Panc1 (cell line): ENCODE measurements at regions not wholly inside any gene's neighbourhood (a gene's known extent, or its start where the extent isn't known, plus 50 kb on each side); places are given as distances from the start of the nearest gene placed in this dataset.
"Not testable (repeated sequence)": the region's sequence is repeated elsewhere in the genome, so short reads cannot be mapped to it uniquely, and the experiment has no call there.

Source experiments
- ATAC-seq: fragments of 200-7000 bp; cut with Tn5 transposase; 2 replicates; pipeline ENCODE4 v1.9.1; 2020; ENCODE audit warnings: mild to moderate bottlenecking, moderate library complexity
- BruUV-seq: library from RNA; stranded (reverse); fragments of 400-500 nt; replicated peaks from 2 replicates; lab custom pipeline; 2021; lab: Mats Ljungman, UMichigan
- CTCF ChIA-PET: fragments of 300-600 bp; sonication (Branson Sonifier 250); formaldehyde crosslinking; loops from one replicate; lab custom pipeline; 2022; ENCODE audit warnings: antibody characterized with exemption; lab: Charles Lee
- POLR2A ChIA-PET: fragments of 300-600 bp; sonication (Branson Sonifier 250); formaldehyde crosslinking; loops from one replicate; lab custom pipeline; 2022; ENCODE audit warnings: antibody characterized with exemption; lab: Charles Lee
- DNase-seq: peaks from one replicate; pipeline ENCODE4 v3.0.0-alpha.2; 2010; ENCODE audit warnings: low read depth, low spot score
- H3K27ac ChIP-seq: 2 replicates; pipeline ENCODE4 v1.5.1; 2011; ENCODE audit warnings: mild to moderate bottlenecking, low read length, inconsistent platforms
- H3K27me3 ChIP-seq: fragments of 200-500 bp; sonication (Bioruptor generic); 2 replicates; pipeline ENCODE4 v1.6.0; 2014; ENCODE audit warnings: low read length, inconsistent platforms; ENCODE audit not compliant: control insufficient read depth, insufficient read depth
- H3K36me3 ChIP-seq: fragments of 200-500 bp; sonication (Bioruptor generic); 2 replicates; pipeline ENCODE4 v1.5.1; 2014; ENCODE audit warnings: inconsistent platforms, mild to moderate bottlenecking, low read length, moderate library complexity; ENCODE audit not compliant: control insufficient read depth, insufficient read depth
- H3K4me1 ChIP-seq: 2 replicates; pipeline ENCODE4 v1.5.1; 2011; ENCODE audit warnings: inconsistent platforms, mild to moderate bottlenecking, low read length, moderate library complexity; ENCODE audit not compliant: control insufficient read depth, insufficient read depth
- H3K4me3 ChIP-seq, 2 experiments: 2 replicates each; pipeline ENCODE4 v1.5.1; 2011 to 2012; ENCODE audit warnings: low read depth in 2 of 2, low read length in 2 of 2, mild to moderate bottlenecking in 2 of 2, inconsistent platforms in 1 of 2, moderate library complexity in 1 of 2
- H3K9me3 ChIP-seq: fragments of 200-500 bp; sonication (Bioruptor generic); 2 replicates; pipeline ENCODE4 v1.5.1; 2014; ENCODE audit warnings: low read depth, mild to moderate bottlenecking, inconsistent platforms, low read length, moderate library complexity; ENCODE audit not compliant: control insufficient read depth, insufficient read depth
- CTCF ChIP-seq: fragments of 450-650 bp; IDR thresholded peaks from 2 replicates; pipeline ENCODE4 v1.5.1; 2017; ENCODE audit warnings: mild to moderate bottlenecking
- POLR2AphosphoS5 ChIP-seq: IDR thresholded peaks from 2 replicates; pipeline ENCODE4 v1.6.1; 2012; ENCODE audit warnings: mild to moderate bottlenecking, low read depth, low read length, moderate library complexity
- REST ChIP-seq, 2 experiments: IDR thresholded peaks; 2 replicates each; pipeline ENCODE4 v1.6.1; 2011 to 2012; ENCODE audit warnings: low read depth in 2 of 2, control low read depth in 1 of 2, low read length in 1 of 2, mild to moderate bottlenecking in 1 of 2, moderate library complexity in 1 of 2; ENCODE audit not compliant: insufficient read depth in 1 of 2
- SIN3A ChIP-seq: IDR thresholded peaks from 2 replicates; pipeline ENCODE4 v1.6.1; 2012; ENCODE audit warnings: low read depth, mild to moderate bottlenecking, low read length, moderate library complexity, borderline replicate concordance; ENCODE audit not compliant: insufficient read depth
- TCF7L2 ChIP-seq: IDR thresholded peaks from 2 replicates; pipeline ENCODE4 v1.6.1; 2011; ENCODE audit warnings: mild to moderate bottlenecking, low read depth, low read length, inconsistent platforms
- in situ Hi-C: cut with HindIII; loops from 2 replicates; pipeline ENCODE4 v1.10.0; 2016; ENCODE audit warnings: low sequenced_read_pairs, low pct_unique_long_range_greater_than_20kb
- intact Hi-C: fragments of 100-400 bp; cut with micrococcal nuclease; formaldehyde crosslinking; loops from one replicate; pipeline ENCODE4 v1.10.0; 2022; ENCODE audit not compliant: unreplicated experiment

GRCh38 chr2:212891580-212891979 is 259.8 kb downstream of the IKZF2 start:
- Histone ChIP-seq H3K36me3 (no peaks in the 10 kb centered on the region), H3K27me3 (no peaks in the 10 kb centered on the region), H3K4me1 (no peaks in the 10 kb centered on the region), H3K27ac (no peak overlapping the region), H3K4me3 (no peak overlapping the region), H3K9me3 (no peaks in the 10 kb centered on the region)
- in situ Hi-C loops = no loop called here
- intact Hi-C loops = no loop called here
- CTCF ChIA-PET = no interaction called here
- DNase-seq (no peak), ATAC-seq (no peak)
- BruUV-seq = no TSS peak
- POLR2A ChIA-PET = no interaction called here
- TF ChIP-seq SIN3A (no peak), POLR2AphosphoS5 (no peak), CTCF (no peak), REST (IDR thresholded peaks at IDR 0.05; ENCODE audit: insufficient read depth in 1 of 2, low read depth in 2 of 2, low read length in 1 of 2) (no peak), TCF7L2 (no peak)

GRCh38 chr2:212882626-212883025 is 268.8 kb downstream of the IKZF2 start:
- intact Hi-C loops (no loop called here), in situ Hi-C loops (no loop called here)
- no peak overlapping the region for H3K4me3 ChIP-seq
- H3K27me3 ChIP-seq = no peaks in the 10 kb centered on the region
- no TSS peak for BruUV-seq
- no peaks in the 10 kb centered on the region for H3K36me3 ChIP-seq
- H3K27ac ChIP-seq = no peak overlapping the region
- no peak for DNase-seq
- no peaks in the 10 kb centered on the region for H3K4me1 ChIP-seq
- H3K9me3 ChIP-seq = no peaks in the 10 kb centered on the region
- ChIA-PET POLR2A (no interaction called here), CTCF (no interaction called here)
- ATAC-seq = no peak
- TF ChIP-seq SIN3A = no peak

GRCh38 chr2:212876556-212876955 is 274.9 kb downstream of the IKZF2 start:
- H3K4me1 ChIP-seq, DNase-seq, CTCF ChIA-PET, H3K27ac ChIP-seq, H3K4me3 ChIP-seq, ATAC-seq, POLR2A ChIA-PET, in situ Hi-C loops, H3K9me3 ChIP-seq, intact Hi-C loops, H3K27me3 ChIP-seq, H3K36me3 ChIP-seq, BruUV-seq: not testable (repeated sequence)

- H3K4me3 ChIP-seq, H3K4me1 ChIP-seq, CTCF ChIA-PET, H3K27me3 ChIP-seq, H3K9me3 ChIP-seq, H3K27ac ChIP-seq, BruUV-seq, POLR2A ChIA-PET, intact Hi-C loops, ATAC-seq, in situ Hi-C loops, DNase-seq, H3K36me3 ChIP-seq: not testable (repeated sequence)
Measured at GRCh38 chr2:212875950-212876349, 275.5 kb downstream of the IKZF2 start.
